ENCODE measurements at regions not wholly inside any gene's neighbourhood (a gene's known extent, or its start where the extent isn't known, plus 50 kb on each side); places are given as distances from the start of the nearest gene placed in this dataset.

DNA sequence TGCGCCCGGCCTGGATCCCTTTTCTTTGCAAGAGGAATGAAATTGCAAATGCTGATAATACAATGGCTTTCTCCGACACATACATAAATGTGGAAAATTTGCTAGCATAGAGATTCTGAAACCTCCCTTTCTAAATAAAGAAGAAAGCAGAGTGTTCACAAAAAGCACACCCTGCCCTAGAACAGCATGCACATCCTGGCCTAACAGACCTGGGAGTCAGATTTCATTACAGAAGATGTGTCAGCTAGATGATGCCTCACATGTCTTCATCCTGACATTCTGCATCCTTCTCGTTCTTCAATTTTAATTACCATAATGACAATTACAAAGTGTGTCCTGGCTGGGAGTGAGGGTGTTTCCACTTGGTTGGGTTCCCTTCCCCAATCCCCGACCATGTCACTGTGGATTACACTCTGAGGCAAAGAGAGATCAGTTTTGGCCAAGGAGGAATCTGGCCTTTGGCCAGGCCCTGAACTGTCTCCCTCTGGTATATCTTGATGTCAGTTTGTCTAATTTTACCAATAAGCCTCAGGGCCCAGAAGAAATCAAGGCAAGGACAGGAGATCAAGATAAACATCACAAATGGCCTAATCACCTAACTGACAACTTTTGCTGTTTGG, 104.9 kb upstream of the SPATA12 start:
- ATAC-seq: no peak
- no peak for DNase-seq (ENCODE audit: low read depth, low spot score)
- H3K4me1 ChIP-seq (ENCODE audit: control insufficient read depth in 1 of 2, insufficient read depth in 2 of 2, low read length in 2 of 2): no peaks in the 10 kb centered on the region
- H3K9ac ChIP-seq (ENCODE audit: low read length): no peak overlapping the region
- H3K27me3 ChIP-seq (ENCODE audit: insufficient read depth, low read length): no peaks in the 10 kb centered on the region
- no peaks in the 10 kb centered on the region for H3K36me3 ChIP-seq (ENCODE audit: control insufficient read depth in 1 of 2, insufficient read depth in 2 of 2, low read length in 2 of 2)
- no peak overlapping the region for H3K4me3 ChIP-seq (replicated peaks in 1 of 2; ENCODE audit: low read depth in 1 of 2, low read length in 2 of 2)
- H2AFZ ChIP-seq (ENCODE audit: low read depth, low read length, poor library complexity, severe bottlenecking): no peak overlapping the region
- H4K20me1 ChIP-seq (ENCODE audit: insufficient read depth): no peaks in the 10 kb centered on the region
- TF ChIP-seq JUND (IDR thresholded peaks at IDR 0.05) (no peak), EZH2 (IDR thresholded peaks at IDR 0.05) (no peak), YY1 (IDR thresholded peaks at IDR 0.05; ENCODE audit: extremely low read depth, insufficient replicate concordance, low read depth, low read length) (no peak), POLR2AphosphoS5 (IDR thresholded peaks at IDR 0.05; ENCODE audit: low read depth, low read length) (no peak), SIN3A (IDR thresholded peaks at IDR 0.05; ENCODE audit: low read depth) (no peak), RAD21 (IDR thresholded peaks at IDR 0.05; ENCODE audit: low read depth) (no peak), ZFX (IDR thresholded peaks at IDR 0.05) (no peak)
- TF ChIP-seq, protein P1, sequence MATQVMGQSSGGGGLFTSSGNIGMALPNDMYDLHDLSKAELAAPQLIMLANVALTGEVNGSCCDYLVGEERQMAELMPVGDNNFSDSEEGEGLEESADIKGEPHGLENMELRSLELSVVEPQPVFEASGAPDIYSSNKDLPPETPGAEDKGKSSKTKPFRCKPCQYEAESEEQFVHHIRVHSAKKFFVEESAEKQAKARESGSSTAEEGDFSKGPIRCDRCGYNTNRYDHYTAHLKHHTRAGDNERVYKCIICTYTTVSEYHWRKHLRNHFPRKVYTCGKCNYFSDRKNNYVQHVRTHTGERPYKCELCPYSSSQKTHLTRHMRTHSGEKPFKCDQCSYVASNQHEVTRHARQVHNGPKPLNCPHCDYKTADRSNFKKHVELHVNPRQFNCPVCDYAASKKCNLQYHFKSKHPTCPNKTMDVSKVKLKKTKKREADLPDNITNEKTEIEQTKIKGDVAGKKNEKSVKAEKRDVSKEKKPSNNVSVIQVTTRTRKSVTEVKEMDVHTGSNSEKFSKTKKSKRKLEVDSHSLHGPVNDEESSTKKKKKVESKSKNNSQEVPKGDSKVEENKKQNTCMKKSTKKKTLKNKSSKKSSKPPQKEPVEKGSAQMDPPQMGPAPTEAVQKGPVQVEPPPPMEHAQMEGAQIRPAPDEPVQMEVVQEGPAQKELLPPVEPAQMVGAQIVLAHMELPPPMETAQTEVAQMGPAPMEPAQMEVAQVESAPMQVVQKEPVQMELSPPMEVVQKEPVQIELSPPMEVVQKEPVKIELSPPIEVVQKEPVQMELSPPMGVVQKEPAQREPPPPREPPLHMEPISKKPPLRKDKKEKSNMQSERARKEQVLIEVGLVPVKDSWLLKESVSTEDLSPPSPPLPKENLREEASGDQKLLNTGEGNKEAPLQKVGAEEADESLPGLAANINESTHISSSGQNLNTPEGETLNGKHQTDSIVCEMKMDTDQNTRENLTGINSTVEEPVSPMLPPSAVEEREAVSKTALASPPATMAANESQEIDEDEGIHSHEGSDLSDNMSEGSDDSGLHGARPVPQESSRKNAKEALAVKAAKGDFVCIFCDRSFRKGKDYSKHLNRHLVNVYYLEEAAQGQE (IDR thresholded peaks at IDR 0.05; ENCODE audit: low read depth): no peak
- TF ChIP-seq, protein P2, sequence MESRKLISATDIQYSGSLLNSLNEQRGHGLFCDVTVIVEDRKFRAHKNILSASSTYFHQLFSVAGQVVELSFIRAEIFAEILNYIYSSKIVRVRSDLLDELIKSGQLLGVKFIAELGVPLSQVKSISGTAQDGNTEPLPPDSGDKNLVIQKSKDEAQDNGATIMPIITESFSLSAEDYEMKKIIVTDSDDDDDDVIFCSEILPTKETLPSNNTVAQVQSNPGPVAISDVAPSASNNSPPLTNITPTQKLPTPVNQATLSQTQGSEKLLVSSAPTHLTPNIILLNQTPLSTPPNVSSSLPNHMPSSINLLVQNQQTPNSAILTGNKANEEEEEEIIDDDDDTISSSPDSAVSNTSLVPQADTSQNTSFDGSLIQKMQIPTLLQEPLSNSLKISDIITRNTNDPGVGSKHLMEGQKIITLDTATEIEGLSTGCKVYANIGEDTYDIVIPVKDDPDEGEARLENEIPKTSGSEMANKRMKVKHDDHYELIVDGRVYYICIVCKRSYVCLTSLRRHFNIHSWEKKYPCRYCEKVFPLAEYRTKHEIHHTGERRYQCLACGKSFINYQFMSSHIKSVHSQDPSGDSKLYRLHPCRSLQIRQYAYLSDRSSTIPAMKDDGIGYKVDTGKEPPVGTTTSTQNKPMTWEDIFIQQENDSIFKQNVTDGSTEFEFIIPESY (IDR thresholded peaks at IDR 0.05; ENCODE audit: extremely low read depth, insufficient replicate concordance, low read length): no peak
- CTCF ChIA-PET: no interaction called here
- POLR2A ChIA-PET: no interaction called here
- no TSS peak for BruUV-seq (replicated peaks)
- no peaks in the 10 kb centered on the region for H3K9me3 ChIP-seq (ENCODE audit: control insufficient read depth in 1 of 2, insufficient read depth in 1 of 2, low read depth in 1 of 2, low read length in 2 of 2)
- RAD21 ChIA-PET (ENCODE audit: low non-redundant PET in 1 of 2, low total read pairs in 2 of 2, uncharacterized antibody in 2 of 2, unreplicated experiment in 2 of 2): no interaction called here
- H3K79me2 ChIP-seq (ENCODE audit: insufficient read depth, low read length): no peaks in the 10 kb centered on the region
- no peaks in the 10 kb centered on the region for H3K9me2 ChIP-seq (ENCODE audit: insufficient read depth)
- H3K4me2 ChIP-seq (ENCODE audit: low read length): no peak overlapping the region
- intact Hi-C loops (cut with micrococcal nuclease): no loop called here
- no peak overlapping the region for H3K27ac ChIP-seq (ENCODE audit: low read depth, low read length)

Measured in HCT116 (cell line).